ENCODE measurements at regions not wholly inside any gene's neighbourhood (a gene's known extent, or its start where the extent isn't known, plus 50 kb on each side); places are given as distances from the start of the nearest gene placed in this dataset.

DNA sequence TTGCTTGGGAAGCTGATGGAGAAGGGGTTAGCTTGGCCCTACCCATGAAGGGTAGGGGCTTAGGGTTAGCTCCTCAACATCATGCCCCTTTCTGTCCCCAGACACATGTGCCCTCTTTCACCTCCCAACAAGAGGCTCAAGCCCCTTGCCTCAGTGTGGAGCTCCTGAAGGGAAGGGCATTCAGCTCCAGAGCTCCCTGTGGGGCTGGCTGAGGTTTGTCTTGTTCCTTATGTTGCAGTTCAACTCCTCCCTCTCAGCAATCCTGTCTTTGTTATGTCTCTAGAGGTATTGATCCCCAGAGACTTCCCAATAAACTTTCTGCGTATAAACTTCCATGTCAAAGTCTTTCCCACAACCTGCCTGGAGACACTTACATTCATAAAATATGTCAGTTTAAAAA is 252.2 kb upstream of the SP4 start:
- H3K4me3 ChIP-seq (ENCODE audit: low read depth, low read length): no peak overlapping the region

DNA sequence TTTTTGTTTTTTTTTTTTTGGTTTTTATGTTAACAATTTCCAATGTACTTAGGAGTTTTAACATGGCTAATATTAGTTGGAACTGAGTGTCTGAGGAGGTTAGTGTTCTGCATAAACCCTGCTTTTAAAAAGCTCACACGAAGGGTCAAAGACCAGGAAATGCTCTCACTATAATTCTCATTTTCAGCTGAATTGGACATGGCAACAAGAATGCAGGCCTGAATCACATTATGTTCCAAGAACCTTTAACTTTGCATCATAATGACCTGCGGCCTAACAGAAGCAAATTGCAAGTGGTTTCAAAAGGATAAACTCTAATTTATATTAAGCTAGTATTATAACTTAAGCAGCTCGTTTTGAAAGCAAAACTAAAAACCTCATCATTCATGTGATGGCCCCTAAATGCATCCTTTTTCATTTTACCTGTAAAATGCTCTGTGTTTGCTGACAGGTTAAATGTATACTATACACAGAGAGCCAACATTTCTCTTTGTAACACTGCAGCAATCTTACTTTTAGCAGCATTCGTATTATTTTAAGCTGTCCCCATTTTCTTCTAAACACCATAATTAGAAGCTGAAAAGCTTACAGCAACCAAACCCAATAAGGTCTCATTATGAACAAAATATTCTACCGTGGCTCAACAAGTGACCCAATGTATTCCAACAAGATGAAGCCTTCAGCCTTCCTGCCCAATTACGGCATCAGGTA is 242.8 kb upstream of the SP4 start:
- Histone ChIP-seq H3K4me1 (ENCODE audit: control insufficient read depth, insufficient read depth, low read length) (no peaks in the 10 kb centered on the region), H3K9me3 (ENCODE audit: control insufficient read depth, insufficient read depth, low read length) (no peaks in the 10 kb centered on the region), H3K36me3 (ENCODE audit: control insufficient read depth, insufficient read depth, low read length) (no peaks in the 10 kb centered on the region), H3K27ac (ENCODE audit: low read depth, low read length) (no peak overlapping the region), H3K4me3 (ENCODE audit: low read depth, low read length) (no peak overlapping the region), H3K27me3 (ENCODE audit: control insufficient read depth, insufficient read depth, low read length) (no peaks in the 10 kb centered on the region)
- DNase-seq (ENCODE audit: low read depth in 4 of 6, low spot score in 6 of 6): peak in 1 of 6 donors; percentile 43
- 39% methylated on average over 2 of the region's 6 CpGs for WGBS (ENCODE audit: insufficient coverage)

More for the DNA sequence above, 252.2 kb upstream of the SP4 start:
- no peaks in the 10 kb centered on the region for H3K4me1 ChIP-seq (ENCODE audit: control insufficient read depth, insufficient read depth, low read length)
- H3K27ac ChIP-seq (ENCODE audit: low read depth, low read length): no peak overlapping the region
- H3K27me3 ChIP-seq (ENCODE audit: control insufficient read depth, insufficient read depth, low read length): peaks cover 5% of the 10 kb centered on the region
- no peaks in the 10 kb centered on the region for H3K36me3 ChIP-seq (ENCODE audit: control insufficient read depth, insufficient read depth, low read length)
- DNase-seq (ENCODE audit: low read depth in 4 of 6, low spot score in 6 of 6): no peak
- no CpG with 5 or more reads among the region's 1 CpG for WGBS (ENCODE audit: insufficient coverage)
- no peaks in the 10 kb centered on the region for H3K9me3 ChIP-seq (ENCODE audit: control insufficient read depth, insufficient read depth, low read length)

DNA sequence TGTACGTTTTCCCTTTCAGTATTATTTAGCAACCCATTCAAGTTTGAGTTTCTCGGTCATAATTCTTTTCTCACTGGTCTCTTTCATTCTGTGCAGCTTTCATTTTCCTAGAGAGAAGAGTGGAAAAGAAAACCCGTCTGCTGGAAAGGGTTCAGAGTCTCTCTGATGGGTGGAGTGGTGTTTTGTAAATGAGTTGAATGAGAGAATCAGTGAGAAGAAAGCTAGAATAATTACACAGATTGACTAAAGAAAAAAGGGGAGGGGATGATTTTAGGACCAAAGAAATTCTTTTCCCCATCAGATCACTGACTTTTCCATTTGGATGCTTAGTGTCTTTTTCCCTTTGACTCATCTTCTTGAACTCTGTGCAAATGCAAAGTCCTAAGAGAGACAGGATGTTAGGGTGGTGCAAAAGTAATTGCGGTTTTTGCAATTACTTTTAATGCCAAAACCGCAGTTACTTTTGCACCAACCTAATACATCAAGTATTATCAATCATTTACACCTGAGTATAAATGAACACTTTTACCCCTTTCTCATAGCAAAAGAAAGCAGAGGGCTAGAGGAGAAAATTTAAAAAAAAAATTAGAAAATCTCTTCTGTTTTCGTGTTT is 242.1 kb upstream of the SP4 start:
- Histone ChIP-seq H3K27me3 (ENCODE audit: control insufficient read depth, insufficient read depth, low read length) (no peaks in the 10 kb centered on the region), H3K27ac (ENCODE audit: low read depth, low read length) (no peak overlapping the region), H3K4me1 (ENCODE audit: control insufficient read depth, insufficient read depth, low read length) (no peaks in the 10 kb centered on the region), H3K4me3 (ENCODE audit: low read depth, low read length) (no peak overlapping the region), H3K36me3 (ENCODE audit: control insufficient read depth, insufficient read depth, low read length) (no peaks in the 10 kb centered on the region), H3K9me3 (ENCODE audit: control insufficient read depth, insufficient read depth, low read length) (no peaks in the 10 kb centered on the region)
- DNase-seq (ENCODE audit: low read depth in 4 of 6, low spot score in 6 of 6): peak in 1 of 6 donors; percentile 26
- whole genome bisulfite sequencing (ENCODE audit: insufficient coverage): no CpG with 5 or more reads among the region's 6 CpGs

DNA sequence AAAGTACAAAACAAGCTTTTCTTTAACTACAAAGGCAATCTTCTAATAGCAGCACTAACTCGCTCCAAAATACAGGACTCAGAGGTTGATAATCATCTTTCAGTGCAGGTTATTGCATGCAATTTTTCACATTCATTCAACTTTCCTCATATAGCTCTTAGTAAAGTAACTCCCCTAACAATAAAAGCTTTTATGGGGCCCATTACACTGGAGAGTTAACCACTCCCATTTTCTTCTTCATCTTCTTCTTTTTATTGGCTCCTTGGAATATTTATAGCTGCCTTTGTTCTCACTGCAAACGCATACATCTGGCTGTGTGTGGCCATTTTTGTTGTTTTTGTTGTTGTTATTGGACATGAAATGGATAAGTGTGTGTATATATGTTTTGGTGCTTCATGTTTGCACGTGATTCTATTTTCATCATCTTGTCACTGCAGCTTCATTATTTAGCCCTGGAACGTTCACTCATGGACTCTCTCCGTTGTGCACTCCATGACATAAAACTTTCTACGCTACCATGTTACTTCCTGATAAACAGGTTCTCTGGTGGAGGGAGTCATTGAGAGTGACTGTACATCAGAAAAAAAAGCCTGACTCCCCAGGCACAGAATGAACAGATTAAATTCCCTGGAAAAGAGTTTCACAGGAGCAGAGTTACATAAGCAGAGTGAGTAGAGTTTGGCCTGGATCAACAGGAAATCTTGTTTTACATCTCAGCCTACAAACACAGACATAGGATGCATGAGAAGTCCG is 236.4 kb upstream of the SP4 start:
- no peaks in the 10 kb centered on the region for H3K36me3 ChIP-seq (ENCODE audit: control insufficient read depth, insufficient read depth, low read length)
- DNase-seq (ENCODE audit: low read depth in 4 of 6, low spot score in 6 of 6): no peak
- H3K9me3 ChIP-seq (ENCODE audit: control insufficient read depth, insufficient read depth, low read length): no peaks in the 10 kb centered on the region
- H3K27me3 ChIP-seq (ENCODE audit: control insufficient read depth, insufficient read depth, low read length): no peaks in the 10 kb centered on the region
- 67% methylated on average over 3 of the region's 7 CpGs for WGBS (ENCODE audit: insufficient coverage)
- H3K4me1 ChIP-seq (ENCODE audit: control insufficient read depth, insufficient read depth, low read length): no peaks in the 10 kb centered on the region
- H3K4me3 ChIP-seq (ENCODE audit: low read depth, low read length): no peak overlapping the region
- no peak overlapping the region for H3K27ac ChIP-seq (ENCODE audit: low read depth, low read length)

DNA sequence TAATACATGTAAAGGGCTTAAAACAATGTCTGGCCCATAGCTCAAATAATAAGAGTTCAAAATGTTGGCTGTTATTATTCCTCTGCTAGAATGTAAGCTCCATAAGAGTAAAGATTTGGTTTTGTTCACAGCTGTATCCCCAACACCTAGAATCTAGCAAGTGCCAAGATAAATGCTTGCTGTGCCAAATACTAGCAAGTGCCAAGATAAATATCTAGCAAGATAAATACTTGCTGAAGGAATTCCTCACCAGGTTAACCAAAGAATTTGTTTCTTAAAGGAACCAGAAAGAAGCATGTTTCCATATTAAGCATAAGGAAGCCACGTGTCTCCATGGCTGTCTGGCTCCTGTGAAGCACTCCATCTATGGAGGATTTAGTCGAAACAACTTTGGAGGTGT is 235.2 kb upstream of the SP4 start:
- WGBS (ENCODE audit: insufficient coverage): 85% methylated on average over 2 of the region's 2 CpGs
- no peak overlapping the region for H3K27ac ChIP-seq (ENCODE audit: low read depth, low read length)
- no peaks in the 10 kb centered on the region for H3K27me3 ChIP-seq (ENCODE audit: control insufficient read depth, insufficient read depth, low read length)
- no peaks in the 10 kb centered on the region for H3K9me3 ChIP-seq (ENCODE audit: control insufficient read depth, insufficient read depth, low read length)
- no peak for DNase-seq (ENCODE audit: low read depth in 4 of 6, low spot score in 6 of 6)
- H3K36me3 ChIP-seq (ENCODE audit: control insufficient read depth, insufficient read depth, low read length): no peaks in the 10 kb centered on the region
- H3K4me3 ChIP-seq (ENCODE audit: low read depth, low read length): no peak overlapping the region
- no peaks in the 10 kb centered on the region for H3K4me1 ChIP-seq (ENCODE audit: control insufficient read depth, insufficient read depth, low read length)

DNA sequence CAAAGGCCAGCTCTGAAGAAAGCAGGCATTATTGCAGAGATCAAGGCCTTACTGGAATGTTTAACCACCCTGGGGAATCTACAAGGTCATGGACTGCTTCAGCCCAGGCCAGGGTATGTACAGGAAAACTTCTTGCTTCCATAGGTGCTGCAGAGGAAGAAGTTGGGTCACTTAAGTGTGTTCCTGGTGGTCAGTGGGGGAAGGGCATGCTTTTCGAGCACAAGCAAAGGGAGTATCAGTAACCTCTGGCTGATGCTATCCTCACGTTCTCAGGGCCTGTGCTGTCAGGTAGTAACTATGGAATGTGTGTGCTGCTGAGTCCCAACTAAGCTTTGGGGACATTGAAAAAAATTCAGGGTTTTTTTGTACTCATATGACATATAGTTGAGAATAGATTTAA is 234.0 kb upstream of the SP4 start:
- H3K27me3 ChIP-seq (ENCODE audit: control insufficient read depth, insufficient read depth, low read length): no peaks in the 10 kb centered on the region
- WGBS (ENCODE audit: insufficient coverage): 80% methylated on average over 1 of the region's 2 CpGs

DNA sequence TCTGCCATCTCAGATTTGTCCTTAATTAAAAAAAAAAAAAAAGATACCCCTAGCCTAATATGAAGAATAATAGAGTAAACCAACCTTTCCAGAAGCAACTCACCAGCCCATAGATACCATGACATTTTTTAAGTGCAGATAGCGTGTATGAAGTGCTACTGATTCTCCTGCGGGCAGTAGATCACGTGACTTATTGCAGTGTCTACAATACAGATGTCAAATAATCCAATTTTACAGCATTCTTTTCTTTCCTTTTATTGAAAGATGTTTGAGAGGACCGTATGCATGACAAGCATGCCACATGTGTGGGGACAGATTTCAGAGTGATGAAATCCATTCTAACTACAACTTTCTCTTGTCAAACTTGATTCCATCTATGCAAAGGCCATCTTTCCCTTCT is 232.9 kb upstream of the SP4 start:
- no CpG with 5 or more reads among the region's 4 CpGs for WGBS (ENCODE audit: insufficient coverage)
- no peak for DNase-seq (ENCODE audit: low read depth in 4 of 6, low spot score in 6 of 6)
- no peaks in the 10 kb centered on the region for H3K27me3 ChIP-seq (ENCODE audit: control insufficient read depth, insufficient read depth, low read length)
- no peaks in the 10 kb centered on the region for H3K9me3 ChIP-seq (ENCODE audit: control insufficient read depth, insufficient read depth, low read length)
- no peaks in the 10 kb centered on the region for H3K4me1 ChIP-seq (ENCODE audit: control insufficient read depth, insufficient read depth, low read length)
- no peak overlapping the region for H3K4me3 ChIP-seq (ENCODE audit: low read depth, low read length)
- H3K36me3 ChIP-seq (ENCODE audit: control insufficient read depth, insufficient read depth, low read length): no peaks in the 10 kb centered on the region
- H3K27ac ChIP-seq (ENCODE audit: low read depth, low read length): no peak overlapping the region

More for the DNA sequence above, 234.0 kb upstream of the SP4 start:
- no peak for DNase-seq (ENCODE audit: low read depth in 4 of 6, low spot score in 6 of 6)
- Histone ChIP-seq H3K9me3 (ENCODE audit: control insufficient read depth, insufficient read depth, low read length) (no peaks in the 10 kb centered on the region), H3K4me1 (ENCODE audit: control insufficient read depth, insufficient read depth, low read length) (no peaks in the 10 kb centered on the region), H3K36me3 (ENCODE audit: control insufficient read depth, insufficient read depth, low read length) (no peaks in the 10 kb centered on the region), H3K27ac (ENCODE audit: low read depth, low read length) (no peak overlapping the region), H3K4me3 (ENCODE audit: low read depth, low read length) (no peak overlapping the region)

DNA sequence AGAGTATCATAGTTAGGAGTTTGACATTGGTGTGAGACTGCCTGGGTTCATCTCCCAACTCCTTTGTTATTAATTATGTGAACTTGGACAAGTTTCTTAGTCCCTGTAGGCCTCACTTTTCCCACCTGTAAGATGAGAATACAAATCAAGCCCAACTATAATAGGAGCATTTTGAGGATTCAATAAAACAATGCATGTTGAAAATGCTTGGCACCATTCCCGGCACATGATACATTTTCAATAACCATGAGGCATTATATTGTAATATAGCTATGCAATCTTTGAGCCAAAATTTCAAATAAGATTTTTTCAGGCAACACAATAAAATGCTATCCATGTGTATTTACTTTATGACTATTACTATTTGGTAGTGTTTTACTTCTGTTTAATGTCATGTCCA is 229.0 kb upstream of the SP4 start:
- Histone ChIP-seq H3K4me1 (ENCODE audit: control insufficient read depth, insufficient read depth, low read length) (no peaks in the 10 kb centered on the region), H3K27ac (ENCODE audit: low read depth, low read length) (no peak overlapping the region), H3K4me3 (ENCODE audit: low read depth, low read length) (no peak overlapping the region), H3K27me3 (ENCODE audit: control insufficient read depth, insufficient read depth, low read length) (no peaks in the 10 kb centered on the region), H3K9me3 (ENCODE audit: control insufficient read depth, insufficient read depth, low read length) (no peaks in the 10 kb centered on the region), H3K36me3 (ENCODE audit: control insufficient read depth, insufficient read depth, low read length) (no peaks in the 10 kb centered on the region)
- no CpG with 5 or more reads among the region's 1 CpG for WGBS (ENCODE audit: insufficient coverage)
- DNase-seq (ENCODE audit: low read depth in 4 of 6, low spot score in 6 of 6): no peak

DNA sequence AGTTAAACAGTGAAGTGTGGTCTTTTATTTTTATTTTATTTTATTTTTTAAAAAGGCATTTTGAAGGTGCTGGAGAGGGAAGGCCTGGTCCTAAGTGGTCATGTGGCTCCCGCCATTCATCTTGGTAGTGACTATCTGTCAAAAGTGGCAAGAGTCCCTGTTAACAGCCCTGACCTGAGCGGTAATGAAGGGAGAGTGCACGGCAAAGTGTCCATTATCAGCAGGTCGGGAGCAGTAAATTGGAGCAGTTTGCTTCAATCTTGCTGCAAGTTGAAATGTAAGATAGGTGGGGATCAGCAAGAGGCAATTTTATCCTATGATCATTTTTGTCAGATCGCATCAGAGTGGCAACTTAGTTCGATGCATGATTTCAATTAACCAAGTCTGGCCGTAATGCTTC is 227.4 kb upstream of the SP4 start:
- H3K4me3 ChIP-seq (ENCODE audit: low read depth, low read length): no peak overlapping the region
- H3K27me3 ChIP-seq (ENCODE audit: control insufficient read depth, insufficient read depth, low read length): no peaks in the 10 kb centered on the region
- no peak overlapping the region for H3K27ac ChIP-seq (ENCODE audit: low read depth, low read length)
- H3K9me3 ChIP-seq (ENCODE audit: control insufficient read depth, insufficient read depth, low read length): no peaks in the 10 kb centered on the region
- no peaks in the 10 kb centered on the region for H3K4me1 ChIP-seq (ENCODE audit: control insufficient read depth, insufficient read depth, low read length)
- no peak for DNase-seq (ENCODE audit: low read depth in 4 of 6, low spot score in 6 of 6)
- no peaks in the 10 kb centered on the region for H3K36me3 ChIP-seq (ENCODE audit: control insufficient read depth, insufficient read depth, low read length)
- 70% methylated on average over 5 of the region's 7 CpGs for WGBS (ENCODE audit: insufficient coverage)

DNA sequence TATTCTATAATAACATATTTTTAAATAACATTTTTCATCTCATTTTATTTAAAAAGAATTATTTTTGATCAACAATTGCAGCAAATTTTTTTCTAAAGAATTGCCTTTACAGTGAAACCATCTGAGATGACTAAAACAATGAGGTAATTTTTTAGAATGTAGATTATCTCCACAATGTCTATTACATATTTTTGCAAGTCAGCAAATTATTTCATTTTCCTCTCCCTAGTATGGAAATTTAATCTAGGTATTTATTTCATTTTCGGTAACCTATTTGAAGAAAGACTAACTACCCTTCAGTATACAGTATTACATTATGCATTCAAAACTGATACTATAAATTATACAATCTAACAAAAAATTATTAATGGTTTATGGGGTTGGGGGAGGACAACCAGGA is 213.2 kb upstream of the SP4 start:
- WGBS (ENCODE audit: insufficient coverage): no CpG with 5 or more reads among the region's 1 CpG
- H3K27me3 ChIP-seq (ENCODE audit: control insufficient read depth, insufficient read depth, low read length): no peaks in the 10 kb centered on the region
- H3K9me3 ChIP-seq (ENCODE audit: control insufficient read depth, insufficient read depth, low read length): no peaks in the 10 kb centered on the region
- no peak for DNase-seq (ENCODE audit: low read depth in 4 of 6, low spot score in 6 of 6)
- H3K4me1 ChIP-seq (ENCODE audit: control insufficient read depth, insufficient read depth, low read length): no peaks in the 10 kb centered on the region
- H3K36me3 ChIP-seq (ENCODE audit: control insufficient read depth, insufficient read depth, low read length): no peaks in the 10 kb centered on the region
- no peak overlapping the region for H3K27ac ChIP-seq (ENCODE audit: low read depth, low read length)
- H3K4me3 ChIP-seq (ENCODE audit: low read depth, low read length): no peak overlapping the region

All from spinal cord (tissue), 9 donors.